ENCODE measurements at regions not wholly inside any gene's neighbourhood (a gene's known extent, or its start where the extent isn't known, plus 50 kb on each side); places are given as distances from the start of the nearest gene placed in this dataset.

GRCh38 chr18:8463791-8464190, 145.4 kb upstream of the RAB12 start:
- Histone ChIP-seq H3K36me3 (ENCODE audit: insufficient read depth) (no peaks in the 10 kb centered on the region), H2AFZ (ENCODE audit: low read depth) (no peak overlapping the region), H4K20me1 (ENCODE audit: insufficient read depth) (no peaks in the 10 kb centered on the region), H3K27me3 (ENCODE audit: insufficient read depth, low read depth) (no peaks in the 10 kb centered on the region), H3K4me1 (ENCODE audit: low read depth, poor library complexity, severe bottlenecking) (no peaks in the 10 kb centered on the region), H3K9ac (no peak overlapping the region), H3K27ac (no peak overlapping the region), H3K4me2 (no peak overlapping the region), H3K79me2 (ENCODE audit: insufficient read depth, low read depth) (no peaks in the 10 kb centered on the region), H3K4me3 (IDR thresholded peaks at IDR 0.05; ENCODE audit: insufficient read depth, low read depth, low read length) (no peak overlapping the region)
- no peak for TF ChIP-seq CTCF (conservative IDR thresholded peaks at IDR 0.05; ENCODE audit: low read depth, low read length)

GRCh38 chr18:8468191-8468590, 141.0 kb upstream of the RAB12 start:
- Histone ChIP-seq H3K79me2 (ENCODE audit: insufficient read depth, low read depth) (no peaks in the 10 kb centered on the region), H3K9ac (no peak overlapping the region), H3K27me3 (ENCODE audit: insufficient read depth, low read depth) (no peaks in the 10 kb centered on the region), H3K4me3 (IDR thresholded peaks at IDR 0.05; ENCODE audit: insufficient read depth, low read depth, low read length) (no peak overlapping the region), H3K4me1 (ENCODE audit: low read depth, poor library complexity, severe bottlenecking) (no peaks in the 10 kb centered on the region), H2AFZ (ENCODE audit: low read depth) (no peak overlapping the region), H3K36me3 (ENCODE audit: insufficient read depth) (no peaks in the 10 kb centered on the region), H3K27ac (no peak overlapping the region), H4K20me1 (ENCODE audit: insufficient read depth) (no peaks in the 10 kb centered on the region), H3K4me2 (no peak overlapping the region)
- no peak for TF ChIP-seq CTCF (conservative IDR thresholded peaks at IDR 0.05; ENCODE audit: low read depth, low read length)

- Histone ChIP-seq H2AFZ (ENCODE audit: low read depth) (no peak overlapping the region), H3K27me3 (ENCODE audit: insufficient read depth, low read depth) (no peaks in the 10 kb centered on the region), H3K4me3 (IDR thresholded peaks at IDR 0.05; ENCODE audit: insufficient read depth, low read depth, low read length) (no peak overlapping the region), H3K79me2 (ENCODE audit: insufficient read depth, low read depth) (no peaks in the 10 kb centered on the region), H3K4me1 (ENCODE audit: low read depth, poor library complexity, severe bottlenecking) (no peaks in the 10 kb centered on the region), H3K36me3 (ENCODE audit: insufficient read depth) (no peaks in the 10 kb centered on the region), H3K4me2 (no peak overlapping the region), H3K27ac (no peak overlapping the region), H4K20me1 (ENCODE audit: insufficient read depth) (no peaks in the 10 kb centered on the region), H3K9ac (no peak overlapping the region)
- no peak for TF ChIP-seq CTCF (conservative IDR thresholded peaks at IDR 0.05; ENCODE audit: low read depth, low read length)
Observed at GRCh38 chr18:8468921-8469335, 140.3 kb upstream of the RAB12 start.

- H4K20me1 ChIP-seq (ENCODE audit: insufficient read depth), result no peaks in the 10 kb centered on the region
- no peaks in the 10 kb centered on the region for H3K4me1 ChIP-seq (ENCODE audit: low read depth, poor library complexity, severe bottlenecking)
- no peak overlapping the region for H2AFZ ChIP-seq (ENCODE audit: low read depth)
- H3K27ac ChIP-seq, result no peak overlapping the region
- H3K36me3 ChIP-seq (ENCODE audit: insufficient read depth), result no peaks in the 10 kb centered on the region
- no peak overlapping the region for H3K9ac ChIP-seq
- TF ChIP-seq CTCF (conservative IDR thresholded peaks at IDR 0.05; ENCODE audit: low read depth, low read length), result no peak
- H3K4me2 ChIP-seq, result no peak overlapping the region
- no peaks in the 10 kb centered on the region for H3K27me3 ChIP-seq (ENCODE audit: insufficient read depth, low read depth)
- H3K79me2 ChIP-seq (ENCODE audit: insufficient read depth, low read depth), result no peaks in the 10 kb centered on the region
- H3K4me3 ChIP-seq (IDR thresholded peaks at IDR 0.05; ENCODE audit: insufficient read depth, low read depth, low read length), result no peak overlapping the region
Observed at GRCh38 chr18:8469544-8470130, 139.6 kb upstream of the RAB12 start.
